HG02763 (cell line): ENCODE measurements at regions not wholly inside any gene's neighbourhood (a gene's known extent, or its start where the extent isn't known, plus 50 kb on each side); places are given as distances from the start of the nearest gene placed in this dataset.

ENCODE experiments used
- ATAC-seq: cut with Tn5 transposase; IDR thresholded peaks from one replicate; pipeline ENCODE4 v1.9.1; 2021; ENCODE audit warnings: mild to moderate bottlenecking, moderate library complexity; ENCODE audit not compliant: unreplicated experiment

GRCh38 chr7:25863005-25863728, 288.8 kb upstream of the NFE2L3 start:
- no peak for ATAC-seq

GRCh38 chr7:25863729-25864110, 288.3 kb upstream of the NFE2L3 start:
- ATAC-seq, result no peak

- no peak for ATAC-seq
Observed at GRCh38 chr7:25864511-25864910, 287.5 kb upstream of the NFE2L3 start.

- no peak for ATAC-seq
Observed at GRCh38 chr7:25864943-25865751, 286.9 kb upstream of the NFE2L3 start.

- ATAC-seq, result no peak
Observed at GRCh38 chr7:25868509-25868908, 283.5 kb upstream of the NFE2L3 start.

- no peak for ATAC-seq
Observed at GRCh38 chr7:25870574-25870973, 281.4 kb upstream of the NFE2L3 start.

GRCh38 chr7:25876092-25876491, 275.9 kb upstream of the NFE2L3 start:
- ATAC-seq, result no peak

GRCh38 chr7:25877802-25878789, 273.9 kb upstream of the NFE2L3 start:
- peak; percentile 51 for ATAC-seq

GRCh38 chr7:25879799-25880198, 272.2 kb upstream of the NFE2L3 start:
- ATAC-seq, result no peak

GRCh38 chr7:25881317-25882037, 270.5 kb upstream of the NFE2L3 start:
- no peak for ATAC-seq

- no peak for ATAC-seq
Observed at GRCh38 chr7:25882151-25882773, 269.7 kb upstream of the NFE2L3 start.

GRCh38 chr7:25884265-25884828, 267.7 kb upstream of the NFE2L3 start:
- ATAC-seq, result no peak

- no peak for ATAC-seq
Observed at GRCh38 chr7:25885057-25885576, 266.9 kb upstream of the NFE2L3 start.

GRCh38 chr7:25886387-25887240, 265.4 kb upstream of the NFE2L3 start:
- no peak for ATAC-seq

- ATAC-seq, result no peak
Observed at GRCh38 chr7:25887266-25887665, 264.7 kb upstream of the NFE2L3 start.

- no peak for ATAC-seq
Observed at GRCh38 chr7:25887795-25888559, 264.0 kb upstream of the NFE2L3 start.

- ATAC-seq, result no peak
Observed at GRCh38 chr7:25889765-25890164, 262.2 kb upstream of the NFE2L3 start.

GRCh38 chr7:25891591-25891990, 260.4 kb upstream of the NFE2L3 start:
- ATAC-seq, result no peak
